8988T (cell line): ENCODE measurements at regions not wholly inside any gene's neighbourhood (a gene's known extent, or its start where the extent isn't known, plus 50 kb on each side); places are given as distances from the start of the nearest gene placed in this dataset.
"Not testable (repeated sequence)": the region's sequence is repeated elsewhere in the genome, so short reads cannot be mapped to it uniquely, and the experiment has no call there.

Experiments
- DNase-seq: peaks from one replicate; pipeline ENCODE4 v3.0.0; 2011

DNA sequence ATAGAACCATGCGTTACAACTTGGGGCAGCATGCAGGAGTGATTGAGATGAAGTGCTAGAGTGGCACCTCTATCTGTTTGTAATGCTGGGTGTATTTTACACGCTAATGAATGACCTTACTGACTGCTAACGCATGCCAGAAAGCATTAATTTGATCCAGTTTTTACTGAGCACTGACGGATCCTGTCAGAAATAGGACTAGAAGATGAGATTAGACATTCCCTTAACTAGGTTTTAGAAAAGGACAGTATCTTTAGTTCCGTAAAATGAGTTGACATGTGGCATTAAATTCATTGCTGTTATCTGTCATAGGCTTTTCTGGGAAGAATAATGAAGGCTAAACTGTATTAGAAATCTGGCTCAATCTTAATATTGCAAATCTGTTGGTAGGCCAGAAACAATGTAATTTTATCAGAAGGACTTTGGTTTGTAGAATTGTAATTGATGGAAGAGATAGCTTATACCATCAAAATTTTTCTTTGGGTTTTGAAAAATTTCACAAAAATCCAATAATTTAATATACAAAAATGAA is 140.4 kb upstream of the WDFY3 start:
- DNase-seq, result no peak

DNA sequence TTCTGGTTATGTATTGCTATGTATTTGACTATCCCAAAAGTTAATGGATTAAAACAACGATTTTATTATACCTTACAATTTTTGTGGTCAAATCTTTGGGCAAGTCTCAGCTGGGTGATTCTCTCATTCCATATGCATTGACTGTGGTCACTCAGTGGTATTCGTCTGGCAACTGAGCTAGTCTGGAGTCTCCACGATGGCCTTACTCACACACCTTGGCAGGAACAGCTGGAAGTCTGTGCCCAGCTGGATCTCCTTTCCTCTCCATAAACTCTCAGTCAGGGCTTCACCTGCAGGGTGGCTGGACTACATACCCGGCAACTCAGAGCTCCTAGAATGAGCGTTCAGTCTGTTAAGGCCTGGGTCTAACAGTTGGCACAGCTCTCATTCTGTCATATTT is 141.1 kb upstream of the WDFY3 start:
- DNase-seq, result no peak

GRCh38 chr4:85113706-85114105 is 147.2 kb upstream of the WDFY3 start:
- no peak for DNase-seq

GRCh38 chr4:85114526-85114925 is 148.0 kb upstream of the WDFY3 start:
- DNase-seq, result no peak

DNA sequence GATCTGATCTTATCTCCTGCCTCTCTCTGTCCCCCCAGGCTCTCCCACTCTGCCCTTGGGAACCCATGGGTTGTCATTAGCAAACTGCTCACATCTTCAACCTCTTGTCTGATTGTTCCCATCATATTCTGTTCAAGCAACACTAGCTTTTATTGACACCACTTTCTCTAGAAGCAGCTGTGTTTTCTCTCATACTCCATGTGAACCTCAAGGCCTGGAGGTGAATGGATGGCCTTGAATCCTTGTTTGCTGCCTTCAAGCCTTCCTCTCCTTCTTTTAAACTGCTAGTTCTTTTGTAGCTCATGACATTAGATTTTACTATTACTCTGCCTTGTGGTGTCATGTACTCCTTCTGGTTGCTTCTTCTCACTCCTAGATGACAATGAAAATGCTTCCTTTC is 149.5 kb upstream of the WDFY3 start:
- DNase-seq, result no peak

DNA sequence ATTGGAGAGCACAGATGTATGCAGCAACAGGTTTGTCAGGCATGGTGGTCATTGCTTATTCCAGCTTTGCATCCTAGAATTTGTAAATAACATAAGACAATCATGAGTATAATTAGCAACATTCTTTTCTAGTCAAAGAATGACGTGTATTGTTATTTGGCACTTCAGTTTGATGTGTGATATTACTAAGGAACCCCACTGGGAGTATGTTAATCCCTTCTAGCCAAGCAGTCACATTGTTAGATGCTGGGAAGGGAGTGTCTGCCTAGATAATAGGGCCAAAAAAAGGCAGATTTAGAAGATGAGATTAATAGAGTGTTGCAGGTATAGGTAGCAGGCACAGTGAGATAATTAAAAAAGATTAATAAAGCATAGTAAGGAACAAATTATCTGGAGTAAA is 159.2 kb upstream of the WDFY3 start:
- no peak for DNase-seq

DNA sequence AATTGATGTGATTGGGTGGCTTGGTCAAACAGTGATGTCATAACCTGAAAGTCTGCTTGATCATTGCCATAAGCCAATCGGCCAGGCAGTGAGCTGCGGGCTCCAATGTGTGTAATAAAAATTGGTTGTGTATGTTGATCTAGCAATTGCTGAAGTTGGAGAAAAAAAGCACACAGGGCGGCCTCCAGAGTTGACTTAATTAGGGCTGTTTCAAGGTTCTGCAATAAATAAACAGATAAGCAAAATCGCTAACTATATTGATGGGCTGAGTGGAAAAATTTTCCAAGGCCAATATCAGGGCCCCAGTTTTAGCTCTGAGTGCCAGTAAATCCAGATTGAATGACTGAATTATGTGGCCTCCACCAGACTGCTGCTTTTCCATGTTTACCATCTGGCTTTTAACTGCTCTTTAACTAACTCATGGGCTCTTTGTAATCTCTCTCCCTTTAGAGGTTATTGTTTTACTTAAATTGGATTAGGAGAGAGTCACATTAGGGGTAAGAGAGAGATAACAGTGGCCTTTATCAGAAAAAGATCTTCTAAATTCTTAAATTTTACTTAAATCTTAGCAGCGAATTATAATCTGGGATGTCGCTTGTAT is 160.6 kb upstream of the WDFY3 start:
- DNase-seq, result no peak

- DNase-seq, result peak; percentile 23
Observed at GRCh38 chr4:85127653-85128052, 161.2 kb upstream of the WDFY3 start.

- no peak for DNase-seq
Observed at GRCh38 chr4:85128246-85129204, 162.0 kb upstream of the WDFY3 start.

- not testable (repeated sequence) for DNase-seq
Observed at GRCh38 chr4:85129354-85130125, 163.1 kb upstream of the WDFY3 start.

DNA sequence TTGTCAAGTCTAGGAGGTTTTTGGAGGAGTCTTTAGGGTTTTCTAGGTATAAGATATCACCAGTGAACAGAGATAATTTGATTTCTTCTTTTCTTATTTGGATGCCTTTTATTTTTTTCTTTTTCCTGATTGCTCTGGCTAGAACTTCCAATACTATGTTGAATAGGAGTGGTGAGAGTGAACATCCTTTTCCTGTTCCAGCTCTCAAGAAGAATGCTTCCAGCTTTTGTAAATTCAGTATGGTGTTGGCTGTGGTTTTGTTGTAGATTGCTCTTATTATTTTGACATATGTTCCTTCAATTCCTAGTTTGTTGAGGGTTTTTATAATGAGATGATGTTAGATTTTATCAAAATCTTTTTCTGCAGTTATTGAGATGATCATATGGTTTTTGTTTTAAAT is 165.6 kb upstream of the WDFY3 start:
- DNase-seq, result no peak

DNA sequence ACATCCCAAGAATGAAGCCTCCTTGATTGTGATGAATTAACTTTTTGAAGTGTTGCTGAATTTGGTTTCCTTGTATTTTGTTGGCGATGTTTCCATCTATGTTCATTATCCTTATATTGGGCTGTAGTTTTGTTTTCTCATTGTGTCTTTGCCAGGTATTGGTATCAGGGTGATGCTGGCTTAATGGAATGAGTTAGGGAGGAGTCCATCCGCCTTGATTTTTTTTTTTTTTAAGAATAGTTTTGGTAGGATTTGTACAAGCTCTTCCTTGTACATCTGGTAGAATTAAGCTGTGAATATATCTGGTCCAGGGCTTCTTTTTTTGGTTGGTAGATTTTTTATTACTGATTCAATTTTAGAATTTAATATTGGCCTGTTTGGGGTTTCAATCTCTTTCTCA is 166.1 kb upstream of the WDFY3 start:
- no peak for DNase-seq

DNA sequence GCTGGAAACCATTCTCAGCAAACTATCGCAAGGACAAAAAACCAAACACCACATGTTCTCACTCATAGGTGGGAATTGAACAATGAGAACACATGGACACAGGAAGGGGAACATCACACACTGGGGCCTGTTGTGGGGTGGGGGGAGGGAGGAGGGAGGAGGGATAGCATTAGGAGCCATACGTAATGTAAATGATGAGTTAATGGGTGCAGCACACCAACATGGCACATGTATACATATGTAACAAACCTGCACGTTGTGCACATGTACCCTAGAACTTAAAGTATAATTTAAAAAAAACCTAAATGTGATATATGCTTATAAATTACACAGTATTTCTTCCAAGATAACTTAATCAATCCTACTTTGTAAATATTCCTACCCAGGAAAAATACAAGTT is 173.3 kb upstream of the WDFY3 start:
- not testable (repeated sequence) for DNase-seq

DNA sequence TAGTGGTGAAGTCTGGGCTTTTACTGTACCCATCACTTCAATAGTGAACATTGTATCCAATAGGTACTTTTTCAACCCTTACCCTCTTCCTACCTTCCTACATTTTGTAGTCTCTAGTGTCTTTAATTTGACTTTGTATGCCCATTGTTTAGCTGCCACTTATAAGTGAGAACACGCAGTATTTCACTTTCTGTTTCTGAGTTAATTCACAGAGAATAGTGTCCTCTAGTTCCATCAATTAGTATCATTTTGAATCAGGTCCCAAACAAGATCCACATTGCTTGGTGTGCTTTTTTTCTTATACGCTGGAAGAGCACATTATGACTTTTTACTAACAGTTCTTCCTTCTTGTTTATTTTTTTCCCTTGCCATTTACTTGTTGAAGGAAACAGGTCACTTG is 176.0 kb upstream of the WDFY3 start:
- no peak for DNase-seq

DNA sequence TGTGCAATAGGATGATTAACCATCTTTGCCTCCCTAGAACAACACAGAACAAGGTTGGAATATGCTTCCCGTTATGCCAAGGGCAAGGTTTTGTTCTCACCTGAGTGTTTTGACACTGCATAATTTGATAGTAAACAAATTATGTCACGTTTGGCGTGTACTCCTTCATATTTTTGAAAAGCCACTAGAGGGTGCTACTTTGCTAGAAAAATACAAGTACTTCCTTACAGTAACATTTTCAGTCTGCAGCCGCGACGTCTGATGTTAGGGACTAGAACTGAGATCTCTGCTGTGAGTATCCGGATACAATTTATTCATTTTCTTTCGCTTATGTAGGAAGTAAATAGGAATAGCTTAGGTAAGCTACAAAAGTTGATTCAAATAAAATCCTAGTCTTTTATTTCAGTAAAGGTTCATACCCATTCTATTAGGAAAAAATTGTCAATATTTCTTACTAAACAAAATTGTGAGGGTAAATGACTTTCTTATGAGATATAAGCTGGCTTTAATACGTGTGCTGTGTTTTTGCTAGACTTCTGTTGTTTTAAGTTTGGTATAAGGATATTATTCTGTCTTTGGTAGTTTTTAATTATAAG is 181.1 kb upstream of the WDFY3 start:
- DNase-seq, result no peak

GRCh38 chr4:85149676-85150075 is 183.2 kb upstream of the WDFY3 start:
- no peak for DNase-seq

DNA sequence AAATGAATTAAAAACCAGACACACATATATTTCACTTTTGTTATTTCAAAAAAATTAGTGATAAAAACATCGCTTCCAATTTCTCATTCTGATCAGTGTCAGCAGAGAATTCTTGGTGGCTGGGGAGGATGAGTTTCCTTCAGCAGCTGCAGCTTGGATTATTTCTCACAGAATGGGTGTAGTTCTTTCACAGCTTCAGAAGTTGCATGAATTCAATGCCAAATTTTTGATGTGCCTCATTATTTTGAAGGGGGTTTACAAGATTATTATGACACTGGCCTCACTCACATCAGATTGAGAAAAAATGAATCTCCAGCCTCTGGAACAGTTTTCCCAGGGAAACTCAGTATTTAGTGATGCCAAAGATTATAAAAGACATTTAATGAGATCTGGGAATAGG is 184.9 kb upstream of the WDFY3 start:
- no peak for DNase-seq

DNA sequence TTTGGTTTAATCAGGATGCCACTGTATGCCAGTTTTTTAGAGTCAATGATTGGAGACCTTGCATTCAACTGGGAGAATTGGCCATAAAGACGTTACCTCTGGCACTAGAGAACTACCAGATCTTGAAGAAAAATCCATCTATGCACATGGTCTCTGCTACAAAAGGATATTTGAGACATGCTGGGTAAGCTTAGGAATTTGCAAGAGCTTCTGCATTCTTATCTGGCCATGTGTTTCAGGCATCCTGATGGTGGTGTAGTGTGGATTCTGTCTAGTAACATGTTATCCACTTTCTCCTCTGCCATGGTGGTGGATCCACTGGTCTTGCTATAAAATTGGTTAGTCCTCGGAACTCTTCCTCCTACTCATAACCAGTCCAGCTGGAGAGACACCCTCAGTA is 185.3 kb upstream of the WDFY3 start:
- no peak for DNase-seq

- no peak for DNase-seq
Observed at GRCh38 chr4:85152480-85152879, 186.0 kb upstream of the WDFY3 start.

GRCh38 chr4:85153221-85153620 is 186.7 kb upstream of the WDFY3 start:
- no peak for DNase-seq

DNA sequence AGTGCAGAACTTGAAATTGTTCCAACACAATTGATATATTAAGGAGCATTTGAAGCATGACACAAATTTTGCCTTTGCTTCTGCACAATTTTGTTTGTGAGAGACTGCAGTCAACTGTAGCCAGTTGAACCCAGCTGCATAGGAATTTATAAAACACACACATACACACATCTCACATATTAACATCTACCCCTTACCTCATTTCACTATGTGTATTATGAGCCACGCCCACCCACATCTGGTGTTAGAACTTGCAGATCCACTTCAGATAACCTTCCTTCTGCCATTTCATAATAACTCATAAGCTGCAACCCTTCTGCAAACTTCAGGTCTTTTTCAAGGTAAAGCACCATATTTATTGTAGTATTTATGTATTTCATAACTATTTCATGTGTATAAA is 188.1 kb upstream of the WDFY3 start:
- no peak for DNase-seq

DNA sequence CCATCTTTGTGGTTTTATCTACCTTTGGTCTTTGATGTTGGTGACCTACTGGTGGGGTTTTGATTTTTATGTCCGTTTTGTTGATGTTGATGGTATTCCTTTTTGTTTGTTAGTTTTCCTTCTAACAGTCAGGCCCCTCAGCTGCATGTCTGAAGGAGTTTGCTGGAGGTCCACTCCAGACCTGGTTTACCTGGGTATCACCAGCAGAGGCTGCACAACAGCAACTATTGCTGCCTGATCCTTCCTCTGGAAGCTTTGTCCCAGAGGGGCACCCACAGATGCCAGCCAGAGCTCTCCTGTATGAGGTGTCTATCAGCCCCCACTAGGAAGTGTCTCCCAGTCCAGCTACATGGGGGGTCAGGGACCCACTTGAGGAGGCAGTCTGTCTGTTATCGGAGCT is 199.3 kb upstream of the WDFY3 start:
- no peak for DNase-seq

- DNase-seq, result no peak
Observed at GRCh38 chr4:85166318-85166717, 199.8 kb upstream of the WDFY3 start.
